ENCODE measurements at regions not wholly inside any gene's neighbourhood (a gene's known extent, or its start where the extent isn't known, plus 50 kb on each side); places are given as distances from the start of the nearest gene placed in this dataset.

GRCh38 chr11:110035357-110035756, 57.8 kb upstream of the ZC3H12C start:
- DNase-seq, result no peak

- DNase-seq, result no peak
Observed at GRCh38 chr11:110038201-110038600, 55.0 kb upstream of the ZC3H12C start.

Data from inflammatory macrophage treated with lipopolysaccharide for 4 hours (primary cell).